ENCODE measurements at regions not wholly inside any gene's neighbourhood (a gene's known extent, or its start where the extent isn't known, plus 50 kb on each side); places are given as distances from the start of the nearest gene placed in this dataset.

GRCh38 chr12:60441577-60441976, 845.7 kb downstream of the SLC16A7 start:
- TF ChIP-seq CTCF (IDR thresholded peaks at IDR 0.05; ENCODE audit: low read depth, low read length) (no peak), EZH2phosphoT487 (IDR thresholded peaks at IDR 0.05; ENCODE audit: low read depth) (no peak)

Data from OCI-LY3 (cell line).